GM03348 (cell line): ENCODE measurements at regions not wholly inside any gene's neighbourhood (a gene's known extent, or its start where the extent isn't known, plus 50 kb on each side); places are given as distances from the start of the nearest gene placed in this dataset.

Source experiments
- DNase-seq: peaks from one replicate; pipeline ENCODE4 v3.0.0; 2012; ENCODE audit warnings: low spot score

DNA sequence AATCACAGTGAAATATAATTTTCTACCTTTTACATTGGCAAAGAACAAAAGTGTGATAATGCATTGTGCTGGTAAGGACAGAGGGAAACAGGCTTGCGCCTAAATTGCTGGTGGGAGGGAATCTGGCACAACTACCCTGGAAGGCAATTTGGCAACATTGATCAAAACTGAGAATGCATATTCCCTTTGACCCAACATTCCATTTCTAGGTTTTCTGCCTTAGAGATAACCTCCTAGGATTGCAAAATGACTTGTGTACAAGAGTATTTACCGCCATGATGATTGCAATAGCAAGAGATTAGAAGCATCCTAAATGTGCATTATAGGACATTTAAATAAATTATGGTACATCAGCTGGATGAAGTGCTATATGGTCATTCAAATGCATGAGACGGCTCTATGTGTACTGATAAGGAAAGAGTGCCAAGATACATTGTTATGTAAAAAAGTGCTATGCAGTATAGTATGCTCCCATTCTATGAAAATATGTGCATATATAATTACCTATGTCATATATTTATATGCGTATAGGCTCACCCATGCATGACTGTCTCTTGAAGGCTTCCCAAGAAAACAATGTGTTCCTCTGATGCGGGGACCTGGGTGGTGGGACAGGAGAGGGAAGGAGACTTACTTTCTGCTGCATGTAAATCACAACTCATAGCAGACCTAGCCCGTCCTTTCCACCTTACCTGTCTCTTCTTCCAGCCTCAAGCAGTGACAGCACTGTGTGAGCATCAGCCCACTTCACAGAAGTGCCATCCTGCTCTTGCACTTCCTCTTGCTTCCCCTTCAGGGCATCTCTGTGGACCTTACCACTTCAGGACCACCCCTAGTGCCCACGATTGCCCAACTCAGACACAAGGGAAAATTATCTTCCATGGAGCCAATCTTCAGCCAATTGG is 249.9 kb upstream of the TLE3 start:
- DNase-seq = no peak

DNA sequence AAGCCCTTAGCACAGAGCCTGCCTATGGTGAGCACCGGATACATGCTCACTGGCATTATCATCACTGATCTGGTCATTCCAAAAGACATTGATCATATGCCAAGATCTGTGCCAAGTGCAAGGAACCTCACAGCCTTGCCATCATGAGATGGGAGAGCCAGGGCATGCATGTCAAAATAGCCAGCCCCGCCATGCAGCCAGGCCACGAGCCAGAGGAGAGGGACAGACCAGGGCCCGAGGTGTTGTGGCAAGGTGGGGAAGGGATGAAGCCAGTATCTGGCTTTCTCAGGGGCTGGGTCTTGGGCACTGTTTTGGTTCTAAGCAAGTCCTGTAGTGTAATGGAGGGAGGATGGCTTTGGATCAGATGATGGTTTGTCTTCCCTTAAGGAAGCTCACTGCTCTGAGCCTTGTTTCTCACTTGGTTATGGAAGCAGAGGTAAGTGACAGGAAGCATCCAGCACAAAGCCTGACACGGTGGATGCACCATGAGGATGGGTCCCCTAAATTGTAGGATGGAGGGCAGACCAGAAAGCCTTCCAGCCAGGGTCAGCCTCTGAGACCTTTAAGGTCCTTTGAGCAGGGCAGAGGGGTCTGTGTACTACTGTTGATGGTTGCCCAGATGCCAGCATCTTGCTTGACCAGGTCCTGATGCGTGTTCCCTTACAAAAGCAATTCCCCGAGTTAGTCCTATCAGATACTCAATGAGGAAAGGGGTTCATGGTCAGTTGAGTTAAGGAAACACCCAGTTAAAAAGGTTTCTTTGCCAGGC is 247.7 kb upstream of the TLE3 start:
- no peak for DNase-seq

DNA sequence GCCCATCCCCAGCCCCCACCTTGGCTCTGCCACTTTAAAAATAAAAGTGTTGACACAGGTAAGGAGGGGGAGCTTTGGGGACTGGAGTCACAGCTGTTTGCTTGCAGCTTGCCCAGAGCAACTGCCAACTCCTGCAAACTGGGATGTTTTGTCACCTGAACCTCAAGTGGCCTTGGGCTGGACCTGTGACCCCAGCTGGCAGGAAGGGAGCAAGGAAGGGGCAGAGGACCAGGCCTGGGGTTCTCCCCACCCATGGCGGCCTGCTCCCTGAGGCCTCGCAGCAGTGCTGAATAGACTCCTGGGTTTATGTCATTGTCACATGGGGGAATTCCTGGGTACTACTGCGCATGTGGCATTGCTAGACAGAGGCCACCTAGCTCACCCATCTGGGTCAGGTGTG is 246.9 kb upstream of the TLE3 start:
- no peak for DNase-seq

DNA sequence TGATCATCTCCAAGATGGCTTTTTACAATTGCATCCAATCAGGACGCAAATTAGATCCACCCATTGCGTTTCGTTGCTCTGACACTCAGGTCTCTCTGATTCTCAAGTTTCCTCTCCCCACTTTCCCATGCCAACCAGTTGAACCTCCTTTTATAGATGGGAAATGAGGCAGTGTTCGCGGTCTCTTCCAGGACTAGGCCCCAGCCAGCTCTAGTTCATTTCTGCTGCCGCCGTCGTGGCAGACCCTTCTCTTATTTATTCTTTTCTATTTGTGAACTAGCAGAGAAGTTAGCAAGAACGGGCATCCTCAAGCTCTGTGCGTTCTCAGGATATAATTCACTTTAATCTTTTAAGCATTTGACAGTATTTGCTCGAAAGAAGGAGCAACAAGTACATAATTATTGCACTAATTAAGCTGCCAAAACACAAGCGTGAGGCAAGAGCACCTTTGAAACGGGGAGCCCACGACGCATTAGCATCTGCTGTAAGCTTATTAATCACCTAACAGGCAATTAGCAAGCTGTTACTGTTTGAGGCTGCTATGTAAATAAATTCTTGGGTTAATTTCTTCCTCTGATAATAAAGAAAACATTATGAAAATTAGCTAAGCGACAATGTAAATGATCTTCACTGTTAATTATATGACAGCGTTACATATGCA is 246.4 kb upstream of the TLE3 start:
- no peak for DNase-seq

DNA sequence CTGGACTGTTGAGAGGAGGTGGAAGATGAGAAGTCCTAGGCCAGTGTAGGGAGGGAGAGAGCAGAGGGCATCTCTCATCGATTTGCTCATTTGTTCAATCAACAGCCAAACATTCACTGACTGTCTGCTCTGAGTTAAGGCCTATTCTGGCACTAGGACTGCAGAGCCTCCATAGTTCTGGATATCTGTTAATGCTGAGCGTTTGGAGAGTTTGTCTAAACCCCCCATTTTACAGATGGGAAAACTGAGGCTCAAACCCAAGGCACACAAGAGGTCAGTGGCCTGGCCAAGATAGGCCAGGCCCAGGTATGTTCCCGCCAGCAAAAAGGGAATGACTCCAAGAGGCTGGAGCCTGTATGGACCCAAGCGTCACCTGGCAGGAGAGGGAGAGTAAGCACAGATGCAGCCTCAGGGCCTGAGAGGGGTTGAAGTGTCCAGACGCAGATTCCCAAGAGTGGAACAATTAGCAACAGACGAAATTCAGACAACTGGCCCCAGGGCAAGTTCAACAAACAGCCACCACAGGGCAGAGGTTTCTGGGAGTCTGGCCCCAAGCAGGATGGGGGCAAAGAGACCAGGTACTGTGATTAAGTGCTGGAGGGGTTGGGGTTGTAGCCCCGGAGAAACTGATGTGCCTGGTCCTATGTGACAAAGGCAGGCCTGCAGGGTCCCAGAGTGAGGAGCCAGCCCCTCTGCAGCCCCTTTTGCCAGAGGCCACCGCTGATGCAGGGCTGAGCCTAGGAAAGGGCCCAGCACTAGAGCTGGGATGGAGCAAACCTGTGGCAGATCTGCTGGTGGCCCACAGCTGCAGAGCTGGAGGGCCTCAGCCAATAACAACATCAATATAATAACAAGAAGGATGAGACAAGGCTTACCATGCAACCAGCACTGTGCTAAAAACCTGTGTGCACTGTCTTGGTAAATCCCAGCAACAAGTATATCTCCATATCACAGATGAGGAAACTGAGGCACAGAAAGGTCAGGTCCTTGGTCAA is 245.1 kb upstream of the TLE3 start:
- DNase-seq = no peak

DNA sequence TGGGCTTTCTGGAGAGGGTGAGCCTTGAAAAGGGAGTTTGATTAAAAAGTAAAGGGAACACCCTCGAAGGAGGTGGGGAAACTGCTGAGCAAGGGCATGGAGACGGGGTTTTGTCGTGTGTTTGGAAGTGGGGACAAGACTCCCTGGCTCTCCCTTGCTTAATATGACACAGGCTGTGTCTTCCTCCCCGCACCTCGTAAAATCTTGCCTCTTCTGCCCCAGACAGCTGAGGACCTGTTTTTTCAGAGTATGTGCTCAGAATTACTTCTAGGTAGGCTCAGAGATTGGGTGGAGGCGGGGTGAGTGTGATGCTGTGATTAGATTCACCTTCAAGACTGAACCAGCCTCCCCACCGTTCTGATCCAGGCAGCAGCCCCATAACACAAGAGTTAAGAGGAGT is 244.4 kb upstream of the TLE3 start:
- DNase-seq = no peak

DNA sequence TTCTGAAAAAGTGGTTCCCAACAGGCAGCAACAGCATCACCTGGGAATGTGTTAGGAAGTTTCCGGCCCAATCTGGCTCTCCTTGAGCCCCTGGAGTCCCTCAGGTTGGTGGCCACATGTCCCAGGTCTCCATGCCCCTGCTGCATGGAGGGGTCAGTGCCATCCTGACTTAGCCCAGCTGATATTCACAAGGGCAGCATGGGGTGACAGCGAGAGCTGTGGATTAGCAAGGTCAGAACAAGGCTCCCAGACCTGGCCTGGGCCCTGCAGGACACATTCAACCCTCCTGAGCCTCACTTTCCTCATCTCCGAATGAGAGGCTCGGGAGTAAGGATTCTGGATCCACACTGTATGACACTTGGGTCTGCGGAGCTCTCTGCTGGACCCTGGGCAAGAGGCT is 243.8 kb upstream of the TLE3 start:
- no peak for DNase-seq

DNA sequence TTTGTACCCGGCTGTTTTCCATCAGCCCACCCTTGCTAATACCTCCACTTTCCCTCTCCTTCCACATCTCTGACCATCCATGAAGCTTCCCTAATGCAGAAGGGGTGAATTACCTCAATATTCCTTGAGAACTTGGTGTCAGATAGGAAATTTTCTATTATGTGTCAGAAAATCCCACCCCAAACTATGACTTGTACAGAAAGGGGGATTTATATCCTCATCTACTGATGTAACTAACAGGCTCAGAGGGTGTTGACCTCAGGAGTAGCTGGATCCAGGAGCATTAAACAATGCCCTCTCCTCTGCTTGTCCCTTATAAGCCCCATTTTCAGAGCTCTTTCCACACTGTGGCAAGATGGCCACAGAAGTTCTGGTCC is 242.8 kb upstream of the TLE3 start:
- DNase-seq = no peak

DNA sequence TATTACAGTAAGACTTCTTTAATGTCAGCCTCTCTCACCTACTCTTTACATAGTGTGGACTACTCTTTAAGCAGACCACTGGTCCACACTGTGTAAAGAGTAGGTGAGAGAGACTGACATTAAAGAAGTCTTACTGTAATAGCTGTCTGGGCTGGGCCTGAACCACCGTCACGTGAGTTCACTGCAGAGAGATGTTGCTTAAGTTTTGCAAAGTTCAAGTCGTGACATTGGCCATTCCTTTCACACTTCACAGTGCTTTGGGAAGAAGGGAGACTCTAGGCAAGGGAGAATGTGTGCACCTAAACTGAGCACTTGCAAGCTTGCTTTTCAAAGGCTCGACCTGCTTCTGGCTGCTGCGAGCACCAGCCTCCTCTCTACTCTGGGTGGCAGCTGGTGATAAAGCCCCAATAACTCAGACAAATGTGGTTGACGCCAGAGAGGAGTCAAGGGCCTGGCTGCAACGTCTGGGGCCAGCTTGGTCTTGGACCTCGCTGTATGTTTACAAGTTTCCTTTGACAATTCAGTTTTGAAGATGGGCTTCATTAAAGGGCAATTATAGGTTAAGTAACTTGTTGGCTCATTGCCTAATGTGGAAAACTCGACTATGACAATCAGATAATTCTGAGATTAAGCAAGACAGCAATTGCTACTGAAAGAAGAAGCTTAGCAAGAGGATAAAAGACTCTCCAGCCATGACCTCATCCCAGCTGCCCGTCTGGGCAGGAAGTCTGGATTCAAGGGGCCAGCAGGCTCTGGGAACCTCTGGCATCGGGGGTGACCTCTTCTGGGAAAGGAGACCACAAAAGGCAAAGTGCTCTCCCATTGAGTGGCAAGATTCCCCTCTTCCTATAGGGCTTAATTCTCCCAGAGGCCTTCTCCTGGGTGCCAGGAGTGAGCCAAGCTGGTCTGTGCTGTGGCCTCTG is 242.1 kb upstream of the TLE3 start:
- DNase-seq = peak; percentile 66

DNA sequence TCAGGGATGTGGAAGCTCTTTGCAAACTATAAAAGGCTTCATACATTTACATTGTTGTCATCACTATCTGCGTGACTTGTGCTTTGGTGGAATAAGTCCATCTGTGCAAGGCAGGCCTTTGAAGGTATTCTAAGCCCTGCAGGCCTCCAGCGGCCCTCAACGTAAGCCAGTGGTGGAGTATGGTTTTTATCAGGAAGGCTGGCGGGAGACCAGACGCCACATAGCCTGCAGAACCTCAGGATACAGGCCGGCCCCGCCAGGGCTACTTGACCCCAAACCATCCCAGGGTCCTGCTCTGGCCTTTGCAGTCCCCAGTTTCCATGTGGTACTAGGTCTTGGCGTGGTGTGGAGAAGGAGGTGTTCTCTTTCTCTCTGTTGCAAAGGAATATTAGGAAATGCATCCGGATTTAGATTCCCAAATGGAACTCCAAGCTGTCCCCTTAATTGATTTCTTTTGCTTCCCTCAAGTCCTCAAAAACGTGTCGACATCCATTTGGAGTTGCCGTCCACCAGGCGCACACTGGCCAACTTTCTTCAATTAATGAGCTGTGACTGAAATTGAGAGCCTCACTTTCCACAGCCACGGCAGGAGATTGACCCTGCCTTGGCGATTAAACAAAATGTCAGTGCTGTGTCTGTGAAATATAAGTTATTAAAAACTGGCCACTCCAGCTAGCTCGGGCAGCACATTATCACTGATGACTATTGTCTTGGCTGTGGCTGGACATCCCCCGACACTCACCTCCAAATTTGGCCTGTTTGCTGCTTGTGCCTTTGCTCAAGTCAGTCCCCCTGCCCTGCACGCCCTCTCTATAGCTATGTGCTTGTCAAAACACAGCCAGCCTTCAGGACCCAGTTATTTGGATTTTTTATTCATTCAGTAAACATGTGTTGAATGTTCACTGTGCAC is 239.8 kb upstream of the TLE3 start:
- no peak for DNase-seq

DNA sequence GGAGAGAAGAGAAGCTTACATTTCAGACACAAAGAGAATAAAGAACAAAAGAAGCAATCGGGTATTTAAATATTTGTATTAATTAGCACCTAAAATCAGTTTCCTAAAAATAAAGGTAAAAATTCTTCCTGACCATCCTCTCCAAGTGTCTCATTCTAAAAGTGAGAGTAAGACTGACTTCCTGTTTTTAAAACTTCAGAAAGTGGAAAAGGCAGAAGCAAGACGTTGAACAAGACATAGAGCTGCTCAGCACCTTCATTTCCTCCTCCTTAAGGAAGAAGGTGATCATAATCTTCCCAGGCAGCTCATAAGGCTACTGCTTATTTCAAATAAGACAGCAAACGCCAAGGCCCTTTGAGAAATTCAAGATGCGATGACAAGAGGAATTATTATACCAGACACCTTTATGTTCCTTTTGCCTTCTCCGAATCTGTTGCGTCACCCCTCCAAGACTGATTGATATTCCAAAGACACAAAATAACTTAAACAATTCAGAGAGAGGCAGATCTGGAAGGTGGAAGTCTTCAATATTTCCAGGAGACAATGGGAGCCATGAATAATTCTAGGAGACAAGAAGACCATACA is 238.8 kb upstream of the TLE3 start:
- DNase-seq = no peak

DNA sequence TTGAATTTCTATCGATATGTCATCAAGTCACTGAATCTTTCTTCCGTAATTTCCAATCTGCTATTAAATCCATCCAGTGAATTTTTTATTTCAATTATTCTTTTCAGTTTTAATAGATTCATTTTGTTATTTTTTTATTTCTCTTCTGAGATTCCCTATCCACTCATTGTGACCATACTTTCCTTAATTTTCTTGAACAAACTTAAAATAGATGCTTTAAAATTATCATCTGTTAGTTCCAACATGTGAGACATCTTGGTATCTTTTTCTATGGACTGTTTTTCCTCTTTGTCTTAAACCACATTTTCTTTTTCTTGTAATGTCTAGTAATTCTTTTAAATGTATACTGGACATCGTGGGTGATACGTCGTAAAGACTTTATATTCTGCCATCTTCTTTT is 236.6 kb upstream of the TLE3 start:
- DNase-seq = no peak

DNA sequence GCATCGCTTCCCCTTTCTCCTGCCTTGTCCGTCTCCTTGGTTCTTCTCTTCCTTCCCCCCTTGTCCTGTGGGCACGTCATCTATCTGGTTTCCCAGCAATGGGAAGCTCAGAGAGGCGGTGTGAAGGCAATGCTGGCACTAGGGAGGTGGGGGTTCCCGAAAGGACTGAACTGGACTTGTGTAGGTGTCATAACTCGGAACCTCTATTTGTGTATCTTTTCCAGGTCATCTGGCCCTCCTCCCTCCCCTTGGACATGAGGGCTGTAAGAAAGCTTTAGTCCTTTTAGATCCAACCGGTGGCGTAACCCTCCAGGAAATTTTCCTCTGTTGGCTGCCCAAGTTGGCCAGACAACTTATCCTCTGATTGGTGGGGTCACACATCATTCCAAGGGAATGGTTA is 231.5 kb upstream of the TLE3 start:
- no peak for DNase-seq

DNA sequence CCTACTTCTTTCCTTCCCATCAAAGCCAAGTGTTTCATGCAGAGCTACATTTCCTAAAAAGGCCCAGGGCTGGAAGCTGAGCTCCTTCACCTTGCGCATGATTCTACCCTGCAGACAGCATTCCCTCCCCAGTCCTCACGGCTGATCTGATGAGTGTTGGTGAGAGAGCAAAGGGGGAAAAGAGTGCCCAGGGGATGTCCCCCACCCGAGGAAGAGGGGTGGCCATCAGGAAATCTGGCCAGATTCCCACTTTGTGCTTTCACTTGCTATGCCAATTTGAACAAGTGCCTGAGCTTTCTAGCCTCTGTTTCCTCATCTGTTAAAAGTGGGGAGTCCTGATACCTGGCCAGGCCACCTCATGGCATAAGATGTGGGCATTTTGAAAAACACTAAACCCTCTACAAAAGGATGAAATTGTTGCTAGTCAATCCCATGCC is 231.0 kb upstream of the TLE3 start:
- DNase-seq = no peak

DNA sequence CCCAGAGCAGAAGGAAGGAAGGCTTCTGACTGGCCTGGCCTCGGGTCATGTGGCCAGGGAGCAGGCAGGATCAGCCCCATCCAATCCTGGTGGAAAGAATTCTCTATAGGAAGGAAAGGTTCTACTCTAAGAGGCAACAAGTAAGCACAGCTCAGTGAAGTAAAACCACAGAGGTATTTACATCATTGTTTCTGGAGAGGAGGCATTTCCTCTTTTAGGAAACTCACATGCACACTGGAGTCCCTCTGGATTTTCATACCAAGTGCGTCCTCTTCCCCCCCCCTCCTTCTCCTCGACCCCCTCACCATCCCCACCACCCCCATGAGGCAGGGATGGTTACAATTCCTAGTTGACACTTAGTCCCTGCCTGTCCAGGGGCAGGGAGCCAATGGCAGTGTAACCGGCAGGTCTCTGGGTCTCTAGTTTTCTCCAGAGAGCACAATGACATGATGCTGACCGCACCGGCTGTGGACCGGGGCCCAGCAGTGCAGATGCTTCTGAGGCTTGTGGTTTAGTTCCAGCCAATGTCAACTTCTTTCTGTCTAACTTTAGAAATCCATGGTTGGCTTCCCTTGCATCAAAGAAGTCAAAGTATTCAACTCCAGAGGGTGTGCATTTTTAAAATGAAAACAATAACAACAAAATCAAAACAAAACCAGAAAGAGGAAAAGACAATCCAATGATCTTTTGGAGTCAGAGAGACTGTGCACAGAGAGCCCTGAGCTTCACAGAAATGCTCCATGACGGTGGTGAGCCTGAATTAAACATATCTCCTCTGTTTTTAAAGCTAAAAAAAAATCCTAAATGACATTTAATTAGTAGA is 230.3 kb upstream of the TLE3 start:
- peak; percentile 89 for DNase-seq

DNA sequence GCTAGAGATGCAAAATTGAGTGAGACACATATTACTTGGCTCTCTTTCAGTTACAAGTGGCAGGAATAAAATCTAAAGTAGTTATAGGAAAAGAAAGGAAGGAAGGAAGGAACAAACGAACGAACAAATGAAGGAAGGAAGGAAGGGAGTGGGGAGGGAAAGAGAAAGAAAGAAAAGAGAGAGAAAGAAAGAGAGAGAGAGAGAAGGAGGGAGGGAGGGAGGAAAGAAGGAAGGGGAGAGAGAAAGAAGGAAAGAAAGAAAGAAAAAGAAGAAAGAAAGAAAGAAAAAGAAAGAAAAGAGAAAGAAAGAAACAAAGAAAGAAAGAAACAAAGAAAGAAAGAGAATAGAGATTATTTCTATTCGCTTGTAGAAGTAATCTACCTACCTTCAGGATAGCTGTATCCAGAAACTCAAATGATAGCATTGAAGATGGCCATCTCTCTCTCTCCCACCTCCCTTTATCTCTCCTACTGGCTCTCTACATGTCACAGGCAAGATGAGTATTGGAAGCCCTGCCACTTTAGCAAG is 229.7 kb upstream of the TLE3 start:
- no peak for DNase-seq

DNA sequence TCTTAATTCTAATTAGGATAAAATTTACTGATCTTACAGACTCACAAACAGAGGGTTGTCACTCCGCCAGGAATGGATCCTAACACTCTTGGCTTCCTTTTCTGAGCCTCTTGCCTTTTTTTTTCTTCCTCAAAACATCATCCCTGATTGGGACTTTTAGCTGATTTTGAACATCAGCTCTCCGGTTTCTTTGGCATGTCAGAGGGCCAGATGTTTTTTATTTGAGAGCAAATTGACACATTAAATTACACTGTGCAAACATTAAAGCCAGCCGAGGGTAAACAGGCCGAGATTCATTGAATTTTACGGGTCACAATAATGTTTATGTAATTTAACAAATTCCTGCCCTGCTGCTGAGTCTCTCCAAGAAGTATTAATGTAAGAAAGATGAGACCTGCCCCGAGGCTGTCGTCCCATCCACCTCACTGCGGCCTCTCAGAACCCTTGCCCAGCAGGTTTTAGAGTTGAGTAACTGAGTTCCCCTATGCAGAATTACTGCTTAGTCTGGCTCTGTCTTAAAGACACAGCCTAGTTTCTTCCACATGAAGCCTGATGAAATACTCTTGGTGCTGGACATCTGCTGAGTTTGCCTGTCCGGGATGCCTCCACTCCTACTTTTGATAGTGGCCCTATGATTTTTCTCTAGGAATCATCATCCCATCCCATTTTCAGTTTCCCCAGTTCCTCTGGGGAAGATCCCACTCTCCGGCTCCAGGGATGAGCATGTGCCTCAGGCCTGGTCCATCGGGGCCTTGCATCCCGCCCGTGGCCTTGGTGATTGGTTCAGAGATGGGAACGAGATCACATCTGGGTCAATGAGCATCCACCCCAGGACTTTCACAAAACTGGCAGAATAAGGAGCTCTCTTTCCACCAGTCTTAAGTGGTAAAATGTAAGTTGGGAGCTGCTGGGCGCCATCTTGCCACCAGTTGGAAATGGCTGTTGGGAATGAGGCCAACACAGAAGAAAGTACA is 226.6 kb upstream of the TLE3 start:
- DNase-seq = peak; percentile 69
